Effector memory CD8-positive, alpha-beta T cell (primary cell): ENCODE measurements at regions not wholly inside any gene's neighbourhood (a gene's known extent, or its start where the extent isn't known, plus 50 kb on each side); places are given as distances from the start of the nearest gene placed in this dataset.

Source experiments
- ATAC-seq: fragments of 150-1000 bp; cut with Tn5 transposase; replicated peaks from 2 replicates; pipeline ENCODE4 v1.10.0; 2021; ENCODE audit warnings: mild to moderate bottlenecking, moderate library complexity
- DNase-seq, 3 experiments: peaks; one replicate each; pipeline ENCODE4 v3.0.0; 2021
- H3K27ac Mint-ChIP-seq, 2 donors: one replicate each; pipeline ENCODE4 v1.8.0; 2022; ENCODE audit warnings: mild to moderate bottlenecking in 2 of 2, mixed read lengths in 2 of 2, moderate library complexity in 2 of 2
- H3K27me3 Mint-ChIP-seq, 2 donors: one replicate each; pipeline ENCODE4 v1.8.0; 2022; ENCODE audit warnings: mixed read lengths in 2 of 2
- H3K36me3 Mint-ChIP-seq: one replicate; pipeline ENCODE4 v1.8.0; 2022; ENCODE audit warnings: mild to moderate bottlenecking, moderate library complexity, mixed read lengths; ENCODE audit not compliant: insufficient read depth
- H3K4me1 Mint-ChIP-seq, 2 donors: one replicate each; pipeline ENCODE4 v1.8.0; 2022; ENCODE audit warnings: low read depth in 2 of 2, mixed read lengths in 2 of 2
- H3K4me3 Mint-ChIP-seq, 2 donors: one replicate each; pipeline ENCODE4 v1.8.0; 2022; ENCODE audit warnings: mild to moderate bottlenecking in 2 of 2, mixed read lengths in 2 of 2, moderate library complexity in 2 of 2
- H3K9me3 Mint-ChIP-seq, 2 donors: one replicate each; pipeline ENCODE4 v1.8.0; 2022; ENCODE audit warnings: mixed read lengths in 2 of 2

GRCh38 chr4:127113844-127114362 lies 518.9 kb upstream of the INTU start:
- ATAC-seq (no peak), DNase-seq (no peak)
- Mint-ChIP-seq H3K4me1 (no peaks in the 10 kb centered on the region), H3K4me3 (no peak overlapping the region), H3K9me3 (peaks cover 5 to 11% of the 10 kb centered on the region in 2 donors), H3K27ac (no peak overlapping the region), H3K36me3 (no peaks in the 10 kb centered on the region), H3K27me3 (no peaks in the 10 kb centered on the region)

- H3K27me3 Mint-ChIP-seq = no peaks in the 10 kb centered on the region
- DNase-seq = no peak
- ATAC-seq = no peak
- no peaks in the 10 kb centered on the region for H3K9me3 Mint-ChIP-seq
- no peaks in the 10 kb centered on the region for H3K36me3 Mint-ChIP-seq
- no peak overlapping the region for H3K27ac Mint-ChIP-seq
- H3K4me3 Mint-ChIP-seq = no peak overlapping the region
- H3K4me1 Mint-ChIP-seq = no peaks in the 10 kb centered on the region
Measured at GRCh38 chr4:127118681-127119080, 514.1 kb upstream of the INTU start.

GRCh38 chr4:127120441-127121090 lies 512.2 kb upstream of the INTU start:
- no peak for DNase-seq
- Mint-ChIP-seq H3K36me3 (no peaks in the 10 kb centered on the region), H3K4me3 (no peak overlapping the region)

GRCh38 chr4:127124919-127125318 lies 507.8 kb upstream of the INTU start:
- Mint-ChIP-seq H3K27ac (no peak overlapping the region), H3K36me3 (no peaks in the 10 kb centered on the region), H3K27me3 (no peaks in the 10 kb centered on the region), H3K4me1 (no peaks in the 10 kb centered on the region), H3K4me3 (no peak overlapping the region), H3K9me3 (peaks cover 0 to 2% of the 10 kb centered on the region in 2 donors)
- no peak for DNase-seq
- no peak for ATAC-seq

More at GRCh38 chr4:127120441-127121090, 512.2 kb upstream of the INTU start:
- Mint-ChIP-seq H3K4me1 (no peaks in the 10 kb centered on the region), H3K27ac (no peak overlapping the region), H3K9me3 (no peaks in the 10 kb centered on the region), H3K27me3 (no peaks in the 10 kb centered on the region)
- ATAC-seq = no peak

GRCh38 chr4:127126718-127127117 lies 506.0 kb upstream of the INTU start:
- H3K27me3 Mint-ChIP-seq = no peaks in the 10 kb centered on the region
- H3K36me3 Mint-ChIP-seq = no peaks in the 10 kb centered on the region
- H3K9me3 Mint-ChIP-seq = peaks cover 2 to 6% of the 10 kb centered on the region in 2 donors
- no peak overlapping the region for H3K4me3 Mint-ChIP-seq
- H3K27ac Mint-ChIP-seq = no peak overlapping the region
- ATAC-seq (no peak), DNase-seq (no peak)
- H3K4me1 Mint-ChIP-seq = no peaks in the 10 kb centered on the region

- Mint-ChIP-seq H3K27me3 (no peaks in the 10 kb centered on the region), H3K4me3 (no peak overlapping the region), H3K27ac (no peak overlapping the region), H3K36me3 (no peaks in the 10 kb centered on the region), H3K9me3 (peaks cover 5 to 6% of the 10 kb centered on the region in 2 donors), H3K4me1 (no peaks in the 10 kb centered on the region)
- ATAC-seq (no peak), DNase-seq (no peak)
Measured at GRCh38 chr4:127131527-127131926, 501.2 kb upstream of the INTU start.

GRCh38 chr4:127134490-127134889 lies 498.3 kb upstream of the INTU start:
- Mint-ChIP-seq H3K4me3 (no peak overlapping the region), H3K4me1 (no peaks in the 10 kb centered on the region), H3K9me3 (peaks cover 2 to 6% of the 10 kb centered on the region in 2 donors), H3K27me3 (no peaks in the 10 kb centered on the region), H3K36me3 (no peaks in the 10 kb centered on the region), H3K27ac (no peak overlapping the region)
- ATAC-seq (no peak), DNase-seq (no peak)

GRCh38 chr4:127138586-127138985 lies 494.2 kb upstream of the INTU start:
- DNase-seq (no peak), ATAC-seq (no peak)
- Mint-ChIP-seq H3K4me1 (no peaks in the 10 kb centered on the region), H3K27ac (no peak overlapping the region), H3K36me3 (no peaks in the 10 kb centered on the region), H3K4me3 (no peak overlapping the region), H3K27me3 (no peaks in the 10 kb centered on the region), H3K9me3 (peaks cover 0 to 4% of the 10 kb centered on the region in 2 donors)

GRCh38 chr4:127139788-127140286 lies 492.9 kb upstream of the INTU start:
- Mint-ChIP-seq H3K27ac (no peak overlapping the region), H3K36me3 (no peaks in the 10 kb centered on the region), H3K4me1 (no peaks in the 10 kb centered on the region), H3K27me3 (no peaks in the 10 kb centered on the region), H3K9me3 (peaks cover 0 to 4% of the 10 kb centered on the region in 2 donors), H3K4me3 (no peak overlapping the region)
- DNase-seq (no peak), ATAC-seq (no peak)

GRCh38 chr4:127140306-127140705 lies 492.5 kb upstream of the INTU start:
- H3K9me3 Mint-ChIP-seq = peaks cover 0 to 4% of the 10 kb centered on the region in 2 donors

GRCh38 chr4:127141856-127142255 lies 490.9 kb upstream of the INTU start:
- Mint-ChIP-seq H3K27me3 (no peaks in the 10 kb centered on the region), H3K27ac (no peak overlapping the region), H3K9me3 (peaks cover 2 to 3% of the 10 kb centered on the region in 2 donors), H3K4me3 (no peak overlapping the region), H3K4me1 (no peaks in the 10 kb centered on the region), H3K36me3 (no peaks in the 10 kb centered on the region)
- DNase-seq = no peak
- ATAC-seq = no peak

More at GRCh38 chr4:127140306-127140705, 492.5 kb upstream of the INTU start:
- ATAC-seq = no peak
- H3K4me3 Mint-ChIP-seq = no peak overlapping the region
- H3K27me3 Mint-ChIP-seq = no peaks in the 10 kb centered on the region
- no peaks in the 10 kb centered on the region for H3K36me3 Mint-ChIP-seq
- H3K27ac Mint-ChIP-seq = no peak overlapping the region
- no peak for DNase-seq
- no peaks in the 10 kb centered on the region for H3K4me1 Mint-ChIP-seq

GRCh38 chr4:127143460-127144195 lies 489.1 kb upstream of the INTU start:
- no peak for DNase-seq
- H3K27me3 Mint-ChIP-seq = no peaks in the 10 kb centered on the region
- H3K9me3 Mint-ChIP-seq = peaks cover 4 to 7% of the 10 kb centered on the region in 2 donors
- H3K36me3 Mint-ChIP-seq = peaks cover 3% of the 10 kb centered on the region
- H3K4me1 Mint-ChIP-seq = no peaks in the 10 kb centered on the region
- ATAC-seq = no peak
- H3K27ac Mint-ChIP-seq = no peak overlapping the region
- no peak overlapping the region for H3K4me3 Mint-ChIP-seq

GRCh38 chr4:127145006-127145540 lies 487.7 kb upstream of the INTU start:
- H3K4me1 Mint-ChIP-seq = no peaks in the 10 kb centered on the region
- H3K27me3 Mint-ChIP-seq = no peaks in the 10 kb centered on the region
- H3K27ac Mint-ChIP-seq = no peak overlapping the region
- ATAC-seq = no peak
- H3K36me3 Mint-ChIP-seq = peaks cover 3% of the 10 kb centered on the region
- H3K9me3 Mint-ChIP-seq = peaks cover 4 to 12% of the 10 kb centered on the region in 2 donors
- no peak overlapping the region for H3K4me3 Mint-ChIP-seq
- DNase-seq = no peak
